Keratinocyte (primary cell): ENCODE measurements at regions not wholly inside any gene's neighbourhood (a gene's known extent, or its start where the extent isn't known, plus 50 kb on each side); places are given as distances from the start of the nearest gene placed in this dataset.

Experiments
- DNase-seq: peaks from one replicate; pipeline ENCODE4 v3.0.0-alpha.2; 2011; ENCODE audit warnings: low read depth, missing footprints, low spot score
- FAIRE-seq: peaks from 2 replicates; lab custom pipeline; 2011; peaks lifted over from hg19 to GRCh38; lab: Jason Lieb, UNC
- H2AFZ ChIP-seq: 2 replicates; pipeline ENCODE4 v1.6.0; 2012; ENCODE audit warnings: low read length, control low read depth, inconsistent platforms; ENCODE audit not compliant: control insufficient read depth
- H3K27ac ChIP-seq: 2 replicates; pipeline ENCODE4 v1.5.1; 2011; ENCODE audit warnings: low read length; ENCODE audit not compliant: control insufficient read depth, insufficient read depth
- H3K27me3 ChIP-seq: 3 replicates; pipeline ENCODE4 v1.6.0; 2011; ENCODE audit warnings: low read length; ENCODE audit not compliant: control insufficient read depth, insufficient read depth; ENCODE audit errors: extremely low read depth
- H3K36me3 ChIP-seq, 2 experiments: 2 replicates in 1 of 2; 3 replicates in 1 of 2; pipeline ENCODE4 v1.5.1; 2011; ENCODE audit warnings: low read length in 2 of 2, mild to moderate bottlenecking in 1 of 2; ENCODE audit not compliant: control insufficient read depth in 2 of 2, insufficient read depth in 2 of 2; ENCODE audit errors: extremely low read depth in 1 of 2
- H3K4me1 ChIP-seq: 3 replicates; pipeline ENCODE4 v1.5.1; 2011; ENCODE audit warnings: low read length; ENCODE audit not compliant: control insufficient read depth, insufficient read depth; ENCODE audit errors: extremely low read depth
- H3K4me2 ChIP-seq: 3 replicates; pipeline ENCODE4 v1.6.0; 2011; ENCODE audit warnings: low read depth, low read length; ENCODE audit not compliant: control insufficient read depth, insufficient read depth; ENCODE audit errors: extremely low read depth
- H3K4me3 ChIP-seq, 3 experiments: fragments of 200-600 bp in 1 of 3; sonication (generic) in 1 of 3; 2 replicates in 2 of 3; 3 replicates in 1 of 3; pipeline ENCODE4 v1.5.1; 2011 to 2016; ENCODE audit warnings: low read length in 3 of 3, mild to moderate bottlenecking in 3 of 3, control low read depth in 2 of 3, inconsistent platforms in 1 of 3, low read depth in 1 of 3, mixed read lengths in 1 of 3, mixed run types in 1 of 3, moderate library complexity in 1 of 3; ENCODE audit not compliant: control insufficient read depth in 2 of 3, insufficient read depth in 2 of 3; ENCODE audit errors: extremely low read depth in 1 of 3
- H3K79me2 ChIP-seq: 2 replicates; pipeline ENCODE4 v1.6.0; 2012; ENCODE audit warnings: low read length; ENCODE audit not compliant: control insufficient read depth, insufficient read depth
- H3K9ac ChIP-seq: 3 replicates; pipeline ENCODE4 v1.6.0; 2011; ENCODE audit warnings: low read length; ENCODE audit not compliant: control insufficient read depth, insufficient read depth; ENCODE audit errors: extremely low read depth
- H3K9me1 ChIP-seq: 3 replicates; pipeline ENCODE4 v1.6.0; 2011; ENCODE audit warnings: low read length; ENCODE audit not compliant: control insufficient read depth, insufficient read depth; ENCODE audit errors: extremely low read depth
- H3K9me3 ChIP-seq: 2 replicates; pipeline ENCODE4 v1.5.1; 2012; ENCODE audit warnings: low read depth, low read length; ENCODE audit not compliant: control insufficient read depth
- H4K20me1 ChIP-seq: 3 replicates; pipeline ENCODE4 v1.6.0; 2011; ENCODE audit warnings: low read length; ENCODE audit not compliant: control insufficient read depth, insufficient read depth; ENCODE audit errors: extremely low read depth
- CTCF ChIP-seq, 3 experiments: IDR thresholded peaks in 1 of 3; conservative IDR thresholded peaks in 1 of 3; optimal IDR thresholded peaks in 1 of 3; 2 replicates in 2 of 3; 3 replicates in 1 of 3; pipeline versions ENCODE3 to v1.5.1; 2011; ENCODE audit warnings: low read length in 3 of 3, mild to moderate bottlenecking in 3 of 3, moderate library complexity in 2 of 3, control low read depth in 1 of 3, inconsistent platforms in 1 of 3; ENCODE audit not compliant: insufficient read depth in 2 of 3; ENCODE audit errors: extremely low read depth in 1 of 3
- EZH2 ChIP-seq: IDR thresholded peaks from one replicate; pipeline ENCODE4 v1.6.1; 2012; ENCODE audit warnings: inconsistent platforms, mild to moderate bottlenecking, low read length, moderate library complexity
- dilution Hi-C: fragments of 300-500 bp; cut with MboI; formaldehyde crosslinking; loops from one replicate; pipeline ENCODE4 v1.7.0; 2020; ENCODE audit warnings: low sequenced_read_pairs; ENCODE audit not compliant: extremely low pct_ligation_motif_present

- Histone ChIP-seq H3K36me3 (no peaks in the 10 kb centered on the region), H3K9me1 (no peaks in the 10 kb centered on the region), H3K4me1 (no peaks in the 10 kb centered on the region), H4K20me1 (no peaks in the 10 kb centered on the region), H3K79me2 (no peaks in the 10 kb centered on the region), H3K4me2 (no peak overlapping the region), H3K9me3 (no peaks in the 10 kb centered on the region), H2AFZ (no peak overlapping the region), H3K27ac (no peak overlapping the region), H3K4me3 (no peak overlapping the region), H3K9ac (no peak overlapping the region), H3K27me3 (peaks cover 7% of the 10 kb centered on the region)
- DNase-seq (no peak), FAIRE-seq (no peak)
- TF ChIP-seq CTCF (optimal IDR thresholded peaks at IDR 0.05 in 1 of 3, IDR thresholded peaks at IDR 0.05 in 1 of 3, conservative IDR thresholded peaks at IDR 0.05 in 1 of 3; ENCODE audit: extremely low read depth in 1 of 3, insufficient read depth in 2 of 3, low read length in 3 of 3) (no peak), EZH2 (no peak)
- dilution Hi-C loops = no loop called here
Measured at GRCh38 chr9:134568116-134568515, 73.5 kb upstream of the COL5A1 start.

GRCh38 chr9:134568811-134569210 lies 72.8 kb upstream of the COL5A1 start:
- H3K4me2 ChIP-seq = no peak overlapping the region
- H3K27me3 ChIP-seq = peaks cover 7% of the 10 kb centered on the region
- DNase-seq (no peak), FAIRE-seq (no peak)
- H3K36me3 ChIP-seq = no peaks in the 10 kb centered on the region
- dilution Hi-C loops = no loop called here
- no peaks in the 10 kb centered on the region for H4K20me1 ChIP-seq
- no peaks in the 10 kb centered on the region for H3K9me3 ChIP-seq
- no peaks in the 10 kb centered on the region for H3K9me1 ChIP-seq
- no peak for TF ChIP-seq EZH2
- TF ChIP-seq CTCF (optimal IDR thresholded peaks at IDR 0.05 in 1 of 3, IDR thresholded peaks at IDR 0.05 in 1 of 3, conservative IDR thresholded peaks at IDR 0.05 in 1 of 3; ENCODE audit: extremely low read depth in 1 of 3, insufficient read depth in 2 of 3, low read length in 3 of 3) = no peak
- no peak overlapping the region for H3K4me3 ChIP-seq
- H3K9ac ChIP-seq = no peak overlapping the region
- H2AFZ ChIP-seq = no peak overlapping the region
- no peak overlapping the region for H3K27ac ChIP-seq
- no peaks in the 10 kb centered on the region for H3K4me1 ChIP-seq
- H3K79me2 ChIP-seq = no peaks in the 10 kb centered on the region
